ENCODE measurements at regions not wholly inside any gene's neighbourhood (a gene's known extent, or its start where the extent isn't known, plus 50 kb on each side); places are given as distances from the start of the nearest gene placed in this dataset.

DNA sequence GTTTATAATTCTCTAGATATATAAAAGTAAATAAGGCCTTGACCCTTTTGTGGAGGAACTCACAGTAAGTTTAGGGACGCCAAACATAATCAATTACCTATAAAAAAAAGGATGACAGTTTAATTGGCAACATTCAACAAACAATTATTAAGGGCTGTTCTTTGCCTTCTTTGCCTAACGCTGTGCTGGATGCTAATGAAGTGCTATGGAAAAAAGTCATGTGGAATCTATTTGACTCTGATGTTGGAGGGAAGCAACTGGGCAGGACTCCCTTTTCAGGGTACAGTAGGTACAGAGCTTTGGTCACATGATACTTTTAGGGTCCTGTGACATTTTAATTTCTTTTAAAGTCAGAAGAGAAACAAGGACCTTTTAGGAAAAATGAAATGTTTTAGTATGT is 91.1 kb downstream of the PCDH7 start:
- intact Hi-C loops (cut with DNase I) = no loop called here
- Histone ChIP-seq H3K4me1 (replicated peaks in 1 of 2) (no peaks in the 10 kb centered on the region), H3K36me3 (replicated peaks in 1 of 2) (no peaks in the 10 kb centered on the region), H3K4me3 (no peak overlapping the region), H3K27ac (no peak overlapping the region), H3K9me3 (replicated peaks in 1 of 3) (peaks cover 0 to 4% (median 0%) of the 10 kb centered on the region in 3 donors), H3K27me3 (no peaks in the 10 kb centered on the region)
- WGBS, 4 donors = 62 to 74% (median 70%) methylated on average over 2 of the region's 2 CpGs
- no peak for DNase-seq
- TF ChIP-seq POLR2A (IDR thresholded peaks at IDR 0.05) = no peak
- TF ChIP-seq, protein P1, sequence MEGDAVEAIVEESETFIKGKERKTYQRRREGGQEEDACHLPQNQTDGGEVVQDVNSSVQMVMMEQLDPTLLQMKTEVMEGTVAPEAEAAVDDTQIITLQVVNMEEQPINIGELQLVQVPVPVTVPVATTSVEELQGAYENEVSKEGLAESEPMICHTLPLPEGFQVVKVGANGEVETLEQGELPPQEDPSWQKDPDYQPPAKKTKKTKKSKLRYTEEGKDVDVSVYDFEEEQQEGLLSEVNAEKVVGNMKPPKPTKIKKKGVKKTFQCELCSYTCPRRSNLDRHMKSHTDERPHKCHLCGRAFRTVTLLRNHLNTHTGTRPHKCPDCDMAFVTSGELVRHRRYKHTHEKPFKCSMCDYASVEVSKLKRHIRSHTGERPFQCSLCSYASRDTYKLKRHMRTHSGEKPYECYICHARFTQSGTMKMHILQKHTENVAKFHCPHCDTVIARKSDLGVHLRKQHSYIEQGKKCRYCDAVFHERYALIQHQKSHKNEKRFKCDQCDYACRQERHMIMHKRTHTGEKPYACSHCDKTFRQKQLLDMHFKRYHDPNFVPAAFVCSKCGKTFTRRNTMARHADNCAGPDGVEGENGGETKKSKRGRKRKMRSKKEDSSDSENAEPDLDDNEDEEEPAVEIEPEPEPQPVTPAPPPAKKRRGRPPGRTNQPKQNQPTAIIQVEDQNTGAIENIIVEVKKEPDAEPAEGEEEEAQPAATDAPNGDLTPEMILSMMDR (IDR thresholded peaks at IDR 0.05) = no peak

DNA sequence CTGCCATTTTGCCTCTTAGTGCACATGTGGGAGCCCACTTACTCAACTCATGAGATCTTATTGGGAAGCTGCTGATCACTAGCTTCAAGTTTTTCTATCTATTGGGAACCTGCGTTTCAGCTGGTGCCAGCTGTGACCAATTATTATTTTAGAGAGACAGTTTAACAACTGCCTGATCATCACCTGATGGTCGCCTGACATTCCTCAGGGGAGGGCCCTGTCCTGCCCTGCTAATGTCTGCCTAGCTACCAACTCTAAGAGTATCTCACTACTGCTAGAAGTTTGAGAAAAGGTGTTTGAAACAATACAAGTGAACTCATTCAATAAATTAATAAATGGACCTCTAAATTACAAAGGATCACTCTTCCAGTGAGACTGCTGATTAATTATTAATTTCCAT is 95.5 kb downstream of the PCDH7 start:
- H3K4me1 ChIP-seq (replicated peaks in 1 of 2) = no peaks in the 10 kb centered on the region
- H3K27me3 ChIP-seq = no peaks in the 10 kb centered on the region
- DNase-seq = no peak
- no peak overlapping the region for H3K27ac ChIP-seq
- TF ChIP-seq, protein P1 (IDR thresholded peaks at IDR 0.05) = no peak
- TF ChIP-seq POLR2A (IDR thresholded peaks at IDR 0.05) = no peak
- H3K4me3 ChIP-seq = no peak overlapping the region
- 62 to 79% (median 68%) methylated on average over 2 of the region's 2 CpGs for WGBS, 4 donors
- intact Hi-C loops (cut with DNase I) = no loop called here
- peaks cover 0 to 6% (median 0%) of the 10 kb centered on the region in 3 donors for H3K9me3 ChIP-seq (replicated peaks in 1 of 3)
- H3K36me3 ChIP-seq (replicated peaks in 1 of 2) = no peaks in the 10 kb centered on the region

DNA sequence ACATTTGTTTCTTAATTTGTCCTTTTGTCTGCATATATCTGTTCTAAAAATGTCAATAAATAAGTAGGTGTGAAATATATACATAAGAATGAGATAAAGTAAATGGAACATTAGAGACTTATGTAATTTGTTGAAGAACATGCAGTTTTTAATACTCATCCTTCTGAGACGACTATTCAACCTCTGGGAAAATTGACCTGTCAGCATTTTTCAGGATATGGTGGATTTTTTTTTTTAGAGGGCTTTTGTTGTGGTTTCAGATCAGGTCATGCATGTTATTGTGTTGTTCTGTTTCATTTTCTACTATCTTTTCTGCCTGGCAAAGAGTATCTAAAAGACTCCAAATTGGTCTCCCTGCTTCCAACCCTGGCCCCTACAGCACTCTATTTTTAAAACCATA is 97.3 kb downstream of the PCDH7 start:
- WGBS, 4 donors = 40 to 49% (median 44%) methylated on average over 1 of the region's 1 CpG
- intact Hi-C loops (cut with DNase I) = no loop called here
- H3K27me3 ChIP-seq = no peaks in the 10 kb centered on the region
- no peaks in the 10 kb centered on the region for H3K4me1 ChIP-seq (replicated peaks in 1 of 2)
- no peak for DNase-seq
- no peaks in the 10 kb centered on the region for H3K36me3 ChIP-seq (replicated peaks in 1 of 2)
- H3K4me3 ChIP-seq = no peak overlapping the region
- no peak for TF ChIP-seq POLR2A (IDR thresholded peaks at IDR 0.05)
- TF ChIP-seq, protein P1 (IDR thresholded peaks at IDR 0.05) = no peak
- H3K27ac ChIP-seq = no peak overlapping the region
- H3K9me3 ChIP-seq (replicated peaks in 1 of 3) = peaks cover 0 to 6% (median 0%) of the 10 kb centered on the region in 3 donors

DNA sequence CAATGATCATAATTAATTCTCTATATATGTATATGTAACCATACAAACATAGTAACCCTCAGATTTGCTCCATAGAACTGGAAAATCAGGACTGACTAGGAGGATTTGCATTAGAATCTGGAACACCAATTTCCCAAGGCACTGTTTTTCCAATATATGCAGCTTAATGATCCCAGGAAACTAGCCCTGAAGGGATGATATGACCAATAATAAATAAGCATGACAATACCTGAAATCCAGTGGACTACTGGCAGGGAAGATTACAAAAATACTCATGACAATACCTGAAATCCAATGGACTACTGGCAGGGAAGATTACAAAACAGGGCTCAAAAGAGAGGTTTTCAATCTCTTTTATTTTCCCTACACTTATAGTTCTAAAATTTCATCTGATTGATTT is 98.4 kb downstream of the PCDH7 start:
- intact Hi-C loops (cut with DNase I) = no loop called here
- no peak for TF ChIP-seq POLR2A (IDR thresholded peaks at IDR 0.05)
- TF ChIP-seq, protein P1 (IDR thresholded peaks at IDR 0.05) = no peak
- Histone ChIP-seq H3K9me3 (replicated peaks in 1 of 3) (peaks cover 0 to 6% (median 0%) of the 10 kb centered on the region in 3 donors), H3K4me1 (replicated peaks in 1 of 2) (no peaks in the 10 kb centered on the region), H3K27ac (no peak overlapping the region), H3K36me3 (replicated peaks in 1 of 2) (no peaks in the 10 kb centered on the region), H3K4me3 (no peak overlapping the region), H3K27me3 (no peaks in the 10 kb centered on the region)
- no peak for DNase-seq

Measured in adrenal gland (tissue), 9 donors.